SK-N-SH (cell line): ENCODE measurements at regions not wholly inside any gene's neighbourhood (a gene's known extent, or its start where the extent isn't known, plus 50 kb on each side); places are given as distances from the start of the nearest gene placed in this dataset.

Experiments used
- CTCF ChIP-seq: fragments of 200-600 bp; sonication (generic); IDR thresholded peaks from 2 replicates; pipeline ENCODE4 v1.6.1; 2017; ENCODE audit warnings: antibody characterized with exemption, mild to moderate bottlenecking, moderate library complexity
- POLR2AphosphoS5 ChIP-seq: IDR thresholded peaks from 2 replicates; pipeline ENCODE4 v1.6.1; 2012; ENCODE audit warnings: low read depth, low read length
- YY1 ChIP-seq: IDR thresholded peaks from 2 replicates; pipeline ENCODE4 v1.4.0; 2012; ENCODE audit warnings: low read depth, mild to moderate bottlenecking

GRCh38 chr5:89233462-89233861 is 350.5 kb upstream of the MEF2C start:
- TF ChIP-seq CTCF: no peak
- TF ChIP-seq POLR2AphosphoS5: no peak
- no peak for TF ChIP-seq YY1
